DMS153 treated with DMSO at 0.1 percent for 48 hours (cell line): ENCODE measurements at regions not wholly inside any gene's neighbourhood (a gene's known extent, or its start where the extent isn't known, plus 50 kb on each side); places are given as distances from the start of the nearest gene placed in this dataset.

Experiments
- DNase-seq: peaks from one replicate; lab custom pipeline; 2025; ENCODE audit not compliant: unreplicated experiment; lab: John Stamatoyannopoulos, UW

DNA sequence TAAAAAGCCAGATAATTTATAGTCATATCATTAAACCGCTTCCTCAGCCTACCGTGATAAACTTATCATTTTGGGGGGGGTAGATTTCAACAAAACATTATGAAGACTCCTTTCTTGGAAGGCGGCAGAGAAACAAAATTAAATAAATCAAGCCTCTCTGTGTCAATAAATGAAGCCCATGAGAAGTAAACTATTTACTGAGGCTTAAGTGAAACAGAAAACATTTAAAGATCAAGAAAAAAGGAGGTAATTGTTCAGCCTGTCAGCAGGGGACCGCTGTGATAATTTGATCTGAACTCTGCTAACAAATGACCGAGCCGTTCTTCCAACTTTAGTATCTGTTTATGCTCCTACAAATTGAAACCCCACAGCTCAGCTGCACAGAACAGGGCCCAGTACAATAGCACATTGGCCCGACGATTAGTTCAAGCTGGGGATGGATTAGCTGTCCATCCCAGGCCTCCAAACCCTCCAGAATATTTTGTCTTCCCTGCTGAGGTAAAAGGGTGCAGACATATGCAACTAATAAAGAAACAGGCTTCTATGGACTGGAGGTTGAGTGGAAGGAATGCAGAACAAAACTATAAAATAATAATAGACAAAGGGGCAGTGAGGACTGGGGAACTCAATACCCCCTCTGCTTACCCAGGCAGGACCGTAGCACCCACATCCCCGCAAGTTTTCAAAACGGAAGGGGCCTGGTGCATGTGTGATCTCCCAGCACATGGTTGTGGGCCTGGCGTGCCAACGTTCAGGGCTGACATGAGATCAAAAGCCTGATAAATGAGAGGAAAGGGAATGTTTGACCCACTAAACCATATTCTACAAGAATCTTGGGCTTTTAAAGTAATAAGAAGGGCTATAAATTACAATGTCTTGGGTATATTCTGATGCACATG is 298.1 kb upstream of the IRX5 start:
- DNase-seq: no peak

DNA sequence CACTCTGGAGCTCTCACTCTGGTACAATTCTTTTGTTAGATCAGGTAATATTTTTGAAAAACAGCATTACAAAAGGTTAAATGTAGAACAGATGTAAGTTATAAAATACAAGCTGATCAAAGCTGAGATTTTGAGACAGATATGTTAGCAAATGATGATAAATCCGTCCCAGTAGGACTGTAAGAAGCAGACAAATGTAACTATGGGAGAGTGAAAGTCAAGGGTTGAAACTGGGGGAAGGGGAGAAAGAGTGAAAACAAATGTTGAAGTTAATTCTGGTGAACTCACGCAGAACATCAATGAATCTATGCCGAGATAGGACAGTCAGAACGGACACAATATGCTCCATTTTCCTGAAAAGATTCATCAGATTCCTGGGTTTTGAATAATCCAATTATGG is 298.9 kb upstream of the IRX5 start:
- no peak for DNase-seq

DNA sequence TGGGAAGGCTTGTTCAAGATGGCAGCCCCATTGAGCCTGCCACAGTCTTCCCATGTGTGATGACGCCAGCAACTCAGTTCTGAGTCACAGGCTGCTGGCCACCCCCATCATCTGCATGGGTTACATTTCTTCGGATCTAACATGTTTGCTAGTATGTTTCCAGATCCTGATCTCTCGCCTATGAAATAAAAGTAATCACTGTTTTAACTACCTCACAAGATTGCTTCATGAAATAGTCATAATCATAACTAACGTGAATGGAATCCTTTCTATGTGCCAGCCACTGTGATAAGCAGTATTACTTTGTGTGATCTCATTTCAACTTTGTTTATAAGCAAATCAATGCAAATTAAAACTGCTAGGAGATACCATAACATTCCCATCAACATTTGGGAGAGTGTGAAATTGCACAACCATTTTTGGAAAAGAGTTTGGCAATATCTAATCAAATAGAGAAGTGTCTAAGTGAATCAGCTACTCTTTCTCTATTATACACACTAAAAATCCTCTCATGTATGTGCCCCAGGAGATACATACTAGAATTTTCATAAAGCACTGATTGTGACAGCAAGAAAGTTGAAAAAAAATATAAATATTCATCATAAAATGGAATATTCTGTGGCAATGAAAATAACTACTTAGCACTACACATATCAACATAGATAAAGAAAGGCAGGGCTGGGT is 300.2 kb upstream of the IRX5 start:
- DNase-seq: no peak

DNA sequence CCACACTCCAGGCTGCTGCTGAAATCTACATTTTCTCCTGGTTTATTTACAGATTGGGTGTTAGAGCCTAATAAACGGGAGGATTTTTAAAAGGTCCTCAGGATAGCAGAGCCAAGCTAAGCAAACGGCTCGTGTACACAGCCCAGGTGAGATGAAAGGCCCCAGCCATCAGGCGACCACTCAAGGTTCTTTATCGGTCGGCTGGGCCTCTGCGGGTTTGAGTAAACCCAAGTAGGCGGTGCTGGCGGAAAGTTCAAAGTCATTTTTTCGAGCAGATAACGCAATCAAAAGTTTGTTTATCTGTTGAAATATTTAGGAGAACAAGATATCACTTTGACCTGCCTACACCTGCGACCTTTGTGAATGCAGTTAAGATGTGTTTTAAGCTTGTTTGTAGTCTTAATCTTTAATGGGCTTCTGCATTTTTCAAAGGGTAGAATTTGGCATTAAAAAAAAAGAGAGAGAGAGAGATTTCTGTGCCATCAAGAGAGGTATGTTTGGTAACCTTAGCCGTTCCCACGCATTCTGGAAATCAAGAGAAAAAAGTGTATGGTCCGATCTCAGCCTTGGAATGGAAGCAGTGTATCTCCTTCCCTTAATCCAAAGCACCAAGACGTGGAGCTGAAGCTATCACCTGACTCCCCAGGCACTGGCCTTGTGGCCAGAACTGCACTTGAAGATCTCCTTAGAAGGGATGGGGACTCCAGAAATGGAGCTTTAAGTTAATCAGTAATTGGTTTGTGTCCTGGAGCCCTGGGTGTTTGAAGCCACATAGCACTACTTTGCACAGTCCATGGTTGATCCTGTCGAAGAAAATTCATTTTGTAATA is 301.7 kb upstream of the IRX5 start:
- DNase-seq: no peak

DNA sequence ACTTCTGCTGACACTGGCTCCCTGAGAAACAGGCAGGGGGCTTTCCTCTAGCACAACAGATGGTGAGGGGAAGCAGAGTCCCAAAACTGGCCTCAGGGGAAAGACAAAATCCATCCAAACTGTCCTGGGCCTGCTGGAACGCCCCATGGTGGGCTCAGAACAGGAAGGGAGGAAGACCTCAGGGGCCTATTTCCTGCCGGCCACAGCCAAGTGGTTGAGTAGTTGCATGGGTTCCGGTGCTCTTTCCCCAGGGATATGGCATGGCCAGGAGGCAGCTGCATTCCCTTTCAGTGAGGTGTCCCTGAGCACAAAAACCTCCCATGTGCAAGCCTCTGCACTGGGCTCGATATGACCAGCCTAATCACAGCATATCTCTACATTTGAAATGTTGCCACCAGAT is 303.0 kb upstream of the IRX5 start:
- DNase-seq: no peak

DNA sequence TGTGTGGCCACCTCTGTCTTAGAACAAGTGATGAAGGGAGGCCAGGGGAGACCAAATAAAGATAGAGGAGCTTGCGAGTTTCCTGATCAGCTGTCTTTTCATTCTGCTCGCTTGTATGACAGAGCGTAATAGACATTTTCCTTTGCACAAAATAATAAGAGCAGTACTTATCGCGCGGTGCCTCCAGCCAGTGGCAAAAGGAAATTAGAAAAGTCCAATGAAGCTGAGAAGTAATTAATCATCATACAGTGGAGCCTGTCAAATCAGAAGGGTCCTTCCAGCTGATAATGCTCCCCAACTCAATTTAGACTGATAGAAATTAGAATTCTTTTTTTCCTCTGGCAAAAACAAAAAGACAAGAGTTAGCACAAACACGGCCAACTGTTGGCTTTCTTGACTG is 307.0 kb upstream of the IRX5 start:
- no peak for DNase-seq

DNA sequence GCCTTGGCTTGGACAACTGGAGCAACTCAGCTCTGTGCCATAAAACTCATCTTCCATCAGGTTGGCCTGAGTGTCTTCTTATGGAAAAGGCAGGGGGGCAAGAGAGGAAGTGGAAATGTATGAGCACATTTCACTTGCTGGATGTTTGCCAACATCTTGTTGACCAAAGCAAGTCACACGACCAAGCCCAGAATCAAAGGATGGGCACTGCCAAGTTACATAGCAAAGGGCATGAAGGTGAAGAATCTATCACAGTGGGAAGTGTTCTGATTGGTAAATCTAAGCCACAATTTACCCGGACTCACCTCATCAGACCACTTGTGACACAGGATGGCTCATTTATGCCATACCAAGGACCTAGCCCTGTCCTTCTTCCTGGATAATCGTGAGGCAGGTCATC is 310.5 kb upstream of the IRX5 start:
- DNase-seq: peak; percentile 25

DNA sequence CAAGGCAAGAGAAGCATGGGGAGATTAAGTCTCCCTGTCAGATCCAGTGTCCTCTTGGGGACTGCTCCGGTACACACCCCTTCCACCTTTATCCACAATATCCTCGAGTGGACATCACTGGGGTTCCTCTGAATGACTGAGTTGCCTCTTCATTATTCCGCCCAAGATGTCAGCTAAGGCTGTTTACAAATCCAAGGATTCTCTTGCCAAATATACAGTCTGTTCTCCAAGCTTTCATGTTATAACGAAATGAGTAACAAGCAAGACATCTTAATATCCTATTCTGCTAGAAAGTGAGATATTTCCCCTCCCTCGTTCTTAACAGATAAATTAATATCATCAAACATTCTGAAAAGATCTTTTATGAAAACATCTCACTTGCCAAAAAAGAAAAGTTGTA is 314.1 kb upstream of the IRX5 start:
- DNase-seq: no peak

DNA sequence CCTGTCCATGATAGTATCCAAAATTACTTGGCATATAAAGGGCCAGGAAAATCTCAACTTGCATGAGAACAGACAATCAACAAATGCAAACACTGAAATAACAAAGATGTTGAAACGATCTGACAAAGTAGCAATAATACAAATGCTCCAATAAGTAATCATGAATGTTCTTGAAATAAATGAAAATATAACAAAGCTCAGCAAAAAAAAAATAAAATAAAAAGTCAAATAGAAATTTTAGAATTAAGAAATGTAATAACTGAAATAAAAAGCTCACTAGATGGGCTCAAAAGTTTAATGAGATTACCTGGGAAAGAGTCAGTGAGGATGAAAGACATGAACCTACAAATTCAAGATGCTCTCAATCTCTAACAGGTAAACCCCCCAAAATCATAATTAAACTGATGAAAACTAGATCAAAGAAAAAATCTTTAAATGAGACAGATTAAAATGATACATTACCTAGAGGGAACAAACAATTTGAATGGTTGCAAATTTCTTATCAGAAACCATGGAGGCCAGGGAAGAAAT is 319.0 kb upstream of the IRX3 start:
- no peak for DNase-seq

DNA sequence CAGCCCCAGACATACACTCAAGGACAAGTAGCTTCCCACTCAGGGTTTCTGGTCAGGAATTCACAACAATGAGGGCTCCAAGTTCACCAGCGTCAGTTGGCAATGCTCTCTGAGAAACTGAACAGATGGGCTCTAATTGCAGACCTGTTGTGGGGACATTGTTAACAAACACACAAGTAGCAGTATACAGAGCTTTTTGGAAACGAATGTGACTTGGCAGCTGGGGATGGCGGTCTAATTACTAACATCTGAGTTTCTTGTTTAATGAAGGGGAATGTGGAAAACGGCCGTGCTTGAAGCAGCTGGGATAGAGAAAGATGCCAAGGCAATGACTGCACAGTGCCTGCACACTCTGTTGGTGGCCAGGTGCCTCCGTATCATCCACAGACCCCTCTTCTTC is 316.1 kb upstream of the IRX3 start:
- no peak for DNase-seq

GRCh38 chr16:54597222-54597621 is 310.6 kb upstream of the IRX3 start:
- no peak for DNase-seq

DNA sequence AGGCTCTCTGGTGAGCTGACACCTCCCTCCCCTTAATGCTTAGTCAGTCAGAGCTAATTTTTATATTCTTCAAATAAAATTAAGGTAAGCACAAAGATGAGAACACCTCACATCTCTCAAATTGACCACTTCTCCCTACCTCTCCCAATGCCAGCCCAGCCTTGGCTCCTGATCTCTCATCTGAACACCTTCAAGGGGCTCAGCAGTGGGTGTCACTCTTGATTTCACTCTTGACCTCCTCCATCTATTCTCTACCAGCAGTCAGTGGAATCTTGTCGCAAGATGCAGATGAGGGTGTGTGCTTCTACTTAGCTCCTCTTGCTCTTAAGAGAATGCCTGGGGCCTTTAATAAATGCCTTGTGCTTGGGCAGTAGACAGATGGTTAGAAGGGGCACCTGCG is 309.0 kb upstream of the IRX3 start:
- DNase-seq: no peak

- DNase-seq: no peak
These were observed 308.2 kb upstream of the IRX3 start for GRCh38 chr16:54594601-54595391.

GRCh38 chr16:54591816-54592246 is 305.2 kb upstream of the IRX3 start:
- no peak for DNase-seq

GRCh38 chr16:54590836-54591235 is 304.2 kb upstream of the IRX3 start:
- no peak for DNase-seq

DNA sequence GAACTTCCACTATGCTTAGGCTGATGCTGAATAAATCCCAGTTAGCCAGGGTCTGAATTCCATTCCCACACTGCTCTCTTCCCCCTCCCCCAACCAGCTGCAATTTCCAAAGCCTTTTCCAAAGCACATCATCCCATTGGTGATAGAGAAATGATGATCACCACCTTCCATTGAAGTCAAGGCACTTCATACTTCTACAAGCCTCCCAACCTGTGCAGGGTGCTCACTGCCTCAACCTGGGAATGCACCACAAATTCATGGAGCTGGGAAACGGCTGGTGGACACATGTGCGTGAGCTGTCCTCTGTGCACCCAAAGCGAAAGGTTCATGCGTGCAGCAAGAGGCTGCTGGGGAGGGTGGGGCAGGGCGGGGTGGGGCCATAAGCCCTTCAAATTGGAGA is 302.7 kb upstream of the IRX3 start:
- no peak for DNase-seq

DNA sequence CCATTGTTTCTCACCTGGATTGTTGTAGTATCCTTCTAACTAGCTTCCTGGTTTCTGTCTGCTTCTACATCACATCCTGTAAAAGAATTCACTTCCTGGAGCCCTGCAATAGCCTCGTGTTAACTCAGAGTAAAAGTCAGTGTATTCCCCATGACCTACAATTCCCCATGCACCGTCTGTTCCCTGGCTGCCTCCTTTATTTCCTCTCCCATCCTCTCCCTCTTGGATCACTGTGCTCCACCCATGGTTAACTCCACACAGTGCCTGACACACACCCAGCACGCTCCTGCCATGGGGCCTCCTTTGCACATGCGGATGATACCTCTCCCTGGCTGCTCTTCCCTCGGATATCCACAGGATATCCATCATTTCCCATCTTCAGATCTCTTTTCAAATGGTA is 301.4 kb upstream of the IRX3 start:
- no peak for DNase-seq

- no peak for DNase-seq
These were observed 300.6 kb upstream of the IRX3 start for GRCh38 chr16:54587176-54587515.

DNA sequence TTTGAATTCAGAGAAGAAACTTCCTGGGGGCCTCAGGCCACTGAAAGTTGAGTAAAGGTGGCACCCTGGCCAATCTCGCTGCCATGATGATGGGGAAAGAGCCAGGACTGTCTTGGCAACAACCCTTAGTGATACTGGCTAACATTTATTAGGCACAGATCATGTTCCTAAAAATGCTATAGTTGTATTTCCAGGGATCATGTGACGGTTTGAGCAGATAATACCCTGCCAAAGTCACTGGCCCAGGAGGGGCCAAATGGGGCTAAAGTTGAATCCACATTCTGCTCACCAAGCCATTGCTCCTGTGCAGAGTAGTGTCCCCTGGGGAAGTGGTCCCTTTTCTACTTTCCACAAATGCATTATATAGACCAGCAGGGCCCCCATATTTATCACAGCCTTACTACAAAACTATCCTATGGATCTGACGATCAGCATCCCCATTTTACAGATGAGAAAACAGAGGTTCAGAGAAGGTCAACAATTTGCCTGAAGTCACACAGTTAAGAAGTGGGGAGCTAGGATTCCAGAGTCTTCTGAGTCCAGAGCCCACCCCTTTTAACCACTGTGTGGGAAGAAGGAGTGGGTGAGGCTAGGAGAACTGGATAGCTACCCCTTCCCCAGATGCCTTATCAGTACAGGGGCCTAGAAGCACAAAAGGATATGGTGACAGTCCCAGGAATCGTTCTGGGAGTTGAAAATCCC is 300.0 kb upstream of the IRX3 start:
- DNase-seq: no peak

GRCh38 chr16:54585998-54586340 is 299.4 kb upstream of the IRX3 start:
- no peak for DNase-seq
